Loucy (cell line): ENCODE measurements at regions not wholly inside any gene's neighbourhood (a gene's known extent, or its start where the extent isn't known, plus 50 kb on each side); places are given as distances from the start of the nearest gene placed in this dataset.

Experiments used
- H2AFZ ChIP-seq: fragments of 200-600 bp; sonication (generic); 2 replicates; pipeline ENCODE4 v1.6.0; 2016; ENCODE audit warnings: antibody characterized with exemption, mild to moderate bottlenecking, low read length, moderate library complexity
- H3F3A ChIP-seq: fragments of 200-600 bp; 2 replicates; pipeline ENCODE4 v1.6.0; 2016; ENCODE audit warnings: antibody characterized with exemption, low read depth, mild to moderate bottlenecking
- H3K27me3 ChIP-seq: fragments of 200-600 bp; sonication (generic); 2 replicates; pipeline ENCODE4 v1.6.1; 2014; ENCODE audit warnings: low read length, mild to moderate bottlenecking; ENCODE audit not compliant: insufficient read depth, poor library complexity, severe bottlenecking
- H3K36me3 ChIP-seq: fragments of 200-600 bp; sonication (generic); 2 replicates; pipeline ENCODE4 v1.6.1; 2016; ENCODE audit warnings: low read length; ENCODE audit not compliant: insufficient read depth
- H3K4me1 ChIP-seq: fragments of 200-600 bp; sonication (generic); 2 replicates; pipeline ENCODE4 v1.5.1; 2014; ENCODE audit warnings: low read length, mild to moderate bottlenecking; ENCODE audit not compliant: insufficient read depth, poor library complexity, severe bottlenecking
- H3K4me2 ChIP-seq: fragments of 200-600 bp; sonication (generic); 2 replicates; pipeline ENCODE4 v1.6.0; 2014; ENCODE audit warnings: antibody characterized with exemption, low read length, low read depth, mild to moderate bottlenecking; ENCODE audit not compliant: poor library complexity, severe bottlenecking
- H3K4me3 ChIP-seq: fragments of 200-600 bp; sonication (generic); 2 replicates; pipeline ENCODE4 v1.5.1; 2014; ENCODE audit warnings: low read length, mild to moderate bottlenecking, mixed read lengths; ENCODE audit not compliant: poor library complexity, severe bottlenecking
- H3K79me2 ChIP-seq: fragments of 200-600 bp; sonication (generic); 2 replicates; pipeline ENCODE4 v1.6.1; 2014; ENCODE audit warnings: low read length; ENCODE audit not compliant: insufficient read depth
- H3K9ac ChIP-seq: fragments of 200-600 bp; sonication (generic); 2 replicates; pipeline ENCODE4 v1.6.0; 2014; ENCODE audit warnings: mild to moderate bottlenecking, low read depth, low read length, moderate library complexity; ENCODE audit not compliant: poor library complexity, severe bottlenecking
- H3K9me2 ChIP-seq: fragments of 200-600 bp; sonication (generic); replicated peaks from 2 replicates; pipeline ENCODE4 v1.6.1; 2016; ENCODE audit warnings: low read depth, low read length, mixed read lengths
- H3K9me3 ChIP-seq: fragments of 200-600 bp; sonication (generic); 2 replicates; pipeline ENCODE4 v1.6.1; 2014; ENCODE audit warnings: mild to moderate bottlenecking, antibody characterized with exemption, low read length, low read depth; ENCODE audit not compliant: insufficient read depth
- H4K20me1 ChIP-seq: fragments of 200-600 bp; sonication (generic); 2 replicates; pipeline ENCODE4 v1.6.0; 2014; ENCODE audit warnings: antibody characterized with exemption, low read length, mild to moderate bottlenecking; ENCODE audit not compliant: insufficient read depth, poor library complexity, severe bottlenecking
- EZH2phosphoT487 ChIP-seq: fragments of 200-600 bp; IDR thresholded peaks from 2 replicates; pipeline ENCODE4 v1.6.1; 2018; ENCODE audit warnings: antibody characterized with exemption, mild to moderate bottlenecking, moderate library complexity, borderline replicate concordance
- TF ChIP-seq, protein P1 (sequence below): fragments of 200-600 bp; sonication (generic); conservative IDR thresholded peaks from 2 replicates; pipeline ENCODE4 v1.5.1; 2014; ENCODE audit warnings: mild to moderate bottlenecking, antibody characterized with exemption, low read length

- no peak overlapping the region for H3K9ac ChIP-seq
- H4K20me1 ChIP-seq = no peaks in the 10 kb centered on the region
- H3K36me3 ChIP-seq = no peaks in the 10 kb centered on the region
- no peaks in the 10 kb centered on the region for H3F3A ChIP-seq
- H3K4me1 ChIP-seq = no peaks in the 10 kb centered on the region
- H3K27me3 ChIP-seq = peaks cover 4% of the 10 kb centered on the region
- H2AFZ ChIP-seq = no peak overlapping the region
- no peaks in the 10 kb centered on the region for H3K9me2 ChIP-seq
- no peak overlapping the region for H3K4me2 ChIP-seq
- H3K4me3 ChIP-seq = no peak overlapping the region
- no peak for TF ChIP-seq EZH2phosphoT487
- TF ChIP-seq, protein P1, sequence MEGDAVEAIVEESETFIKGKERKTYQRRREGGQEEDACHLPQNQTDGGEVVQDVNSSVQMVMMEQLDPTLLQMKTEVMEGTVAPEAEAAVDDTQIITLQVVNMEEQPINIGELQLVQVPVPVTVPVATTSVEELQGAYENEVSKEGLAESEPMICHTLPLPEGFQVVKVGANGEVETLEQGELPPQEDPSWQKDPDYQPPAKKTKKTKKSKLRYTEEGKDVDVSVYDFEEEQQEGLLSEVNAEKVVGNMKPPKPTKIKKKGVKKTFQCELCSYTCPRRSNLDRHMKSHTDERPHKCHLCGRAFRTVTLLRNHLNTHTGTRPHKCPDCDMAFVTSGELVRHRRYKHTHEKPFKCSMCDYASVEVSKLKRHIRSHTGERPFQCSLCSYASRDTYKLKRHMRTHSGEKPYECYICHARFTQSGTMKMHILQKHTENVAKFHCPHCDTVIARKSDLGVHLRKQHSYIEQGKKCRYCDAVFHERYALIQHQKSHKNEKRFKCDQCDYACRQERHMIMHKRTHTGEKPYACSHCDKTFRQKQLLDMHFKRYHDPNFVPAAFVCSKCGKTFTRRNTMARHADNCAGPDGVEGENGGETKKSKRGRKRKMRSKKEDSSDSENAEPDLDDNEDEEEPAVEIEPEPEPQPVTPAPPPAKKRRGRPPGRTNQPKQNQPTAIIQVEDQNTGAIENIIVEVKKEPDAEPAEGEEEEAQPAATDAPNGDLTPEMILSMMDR = no peak
- H3K9me3 ChIP-seq = no peaks in the 10 kb centered on the region
- H3K79me2 ChIP-seq = no peaks in the 10 kb centered on the region
These were observed 334.0 kb upstream of the CHD6 start for GRCh38 chr20:41952166-41952565.

- no peaks in the 10 kb centered on the region for H4K20me1 ChIP-seq
- H3K4me3 ChIP-seq = no peak overlapping the region
- no peak overlapping the region for H2AFZ ChIP-seq
- H3K4me2 ChIP-seq = no peak overlapping the region
- H3F3A ChIP-seq = no peaks in the 10 kb centered on the region
- no peaks in the 10 kb centered on the region for H3K9me2 ChIP-seq
- TF ChIP-seq, protein P1 = no peak
- no peaks in the 10 kb centered on the region for H3K9me3 ChIP-seq
- no peaks in the 10 kb centered on the region for H3K36me3 ChIP-seq
- no peaks in the 10 kb centered on the region for H3K79me2 ChIP-seq
- no peaks in the 10 kb centered on the region for H3K4me1 ChIP-seq
- H3K27me3 ChIP-seq = peaks cover 4% of the 10 kb centered on the region
- no peak overlapping the region for H3K9ac ChIP-seq
These were observed 333.4 kb upstream of the CHD6 start for GRCh38 chr20:41951615-41952014.

DNA sequence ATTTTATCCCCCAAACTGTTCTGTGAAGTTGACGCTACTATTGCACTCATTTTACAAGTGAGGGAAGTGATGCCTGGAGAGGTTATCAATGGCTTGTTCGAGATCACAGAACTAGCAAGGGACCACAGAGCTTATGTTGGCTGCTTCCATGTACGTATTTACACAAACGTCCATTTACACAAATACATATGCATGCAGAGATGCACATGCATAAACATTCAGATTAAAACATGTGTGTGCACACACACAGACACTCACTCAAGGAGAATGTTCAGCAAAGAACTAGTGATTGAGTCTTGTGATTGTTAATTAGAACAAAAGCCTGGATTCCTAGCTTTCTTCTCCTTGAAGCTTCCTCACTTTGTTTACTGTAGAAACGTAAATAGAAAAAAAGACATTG is 321.5 kb upstream of the CHD6 start:
- H3K9me2 ChIP-seq = no peaks in the 10 kb centered on the region
- no peaks in the 10 kb centered on the region for H4K20me1 ChIP-seq
- H3K4me3 ChIP-seq = no peak overlapping the region
- no peaks in the 10 kb centered on the region for H3K79me2 ChIP-seq
- no peaks in the 10 kb centered on the region for H3K4me1 ChIP-seq
- H2AFZ ChIP-seq = no peak overlapping the region
- H3K9me3 ChIP-seq = no peaks in the 10 kb centered on the region
- no peak overlapping the region for H3K9ac ChIP-seq
- no peaks in the 10 kb centered on the region for H3F3A ChIP-seq
- no peak for TF ChIP-seq EZH2phosphoT487
- TF ChIP-seq, protein P1 = no peak
- no peaks in the 10 kb centered on the region for H3K36me3 ChIP-seq
- no peak overlapping the region for H3K4me2 ChIP-seq
- no peaks in the 10 kb centered on the region for H3K27me3 ChIP-seq
